KMS-11 (cell line): ENCODE measurements at regions not wholly inside any gene's neighbourhood (a gene's known extent, or its start where the extent isn't known, plus 50 kb on each side); places are given as distances from the start of the nearest gene placed in this dataset.

ENCODE experiments used
- H2AFZ ChIP-seq: fragments of 200-600 bp; sonication (generic); 2 replicates; pipeline ENCODE4 v1.6.1; 2016; ENCODE audit warnings: antibody characterized with exemption, mixed run types, low read depth
- H3K27ac ChIP-seq: fragments of 200-600 bp; sonication (generic); 2 replicates; pipeline ENCODE4 v1.6.1; 2016; ENCODE audit warnings: mild to moderate bottlenecking, mixed run types
- H3K27me3 ChIP-seq: fragments of 200-600 bp; sonication (generic); 2 replicates; pipeline ENCODE4 v1.6.1; 2017; ENCODE audit warnings: mild to moderate bottlenecking, low read depth, mixed run types, moderate library complexity; ENCODE audit not compliant: insufficient read depth
- H3K36me3 ChIP-seq: fragments of 200-600 bp; sonication (generic); 2 replicates; pipeline ENCODE4 v1.6.1; 2017; ENCODE audit warnings: mild to moderate bottlenecking, mixed run types; ENCODE audit not compliant: insufficient read depth
- H3K4me1 ChIP-seq: fragments of 200-600 bp; sonication (generic); 2 replicates; pipeline ENCODE4 v1.6.1; 2016; ENCODE audit warnings: mild to moderate bottlenecking, low read depth, mixed run types; ENCODE audit not compliant: poor library complexity, severe bottlenecking
- H3K4me2 ChIP-seq: fragments of 200-600 bp; sonication (generic); 2 replicates; pipeline ENCODE4 v1.7.0; 2016; ENCODE audit warnings: mild to moderate bottlenecking, mixed run types
- H3K4me3 ChIP-seq: fragments of 200-600 bp; sonication (generic); IDR thresholded peaks from 2 replicates; pipeline ENCODE4 v1.6.1; 2017; ENCODE audit warnings: low read depth, low read length, mixed read lengths; ENCODE audit not compliant: insufficient read depth
- H3K79me2 ChIP-seq: fragments of 200-600 bp; sonication (generic); 2 replicates; pipeline ENCODE4 v1.6.1; 2016; ENCODE audit warnings: low read depth, mixed run types; ENCODE audit not compliant: insufficient read depth
- H3K9ac ChIP-seq: fragments of 200-600 bp; sonication (generic); 2 replicates; pipeline ENCODE4 v1.6.1; 2016; ENCODE audit warnings: mild to moderate bottlenecking, mixed run types
- H4K20me1 ChIP-seq: fragments of 200-600 bp; sonication (generic); 2 replicates; pipeline ENCODE4 v1.6.1; 2016; ENCODE audit warnings: mild to moderate bottlenecking, mixed run types; ENCODE audit not compliant: insufficient read depth
- CTCF ChIP-seq: fragments of 200-600 bp; sonication (generic); conservative IDR thresholded peaks from 2 replicates; pipeline ENCODE4 v1.6.1; 2017; ENCODE audit warnings: low read depth, mild to moderate bottlenecking, antibody characterized with exemption, low read length, moderate library complexity, mixed read lengths

GRCh38 chr9:102124465-102124864 lies 386.0 kb upstream of the GRIN3A start:
- Histone ChIP-seq H4K20me1 (no peaks in the 10 kb centered on the region), H3K79me2 (no peaks in the 10 kb centered on the region), H3K36me3 (no peaks in the 10 kb centered on the region), H3K4me1 (no peaks in the 10 kb centered on the region), H3K27me3 (no peaks in the 10 kb centered on the region), H3K4me3 (no peak overlapping the region), H3K4me2 (no peak overlapping the region), H3K27ac (no peak overlapping the region), H3K9ac (no peak overlapping the region), H2AFZ (no peak overlapping the region)
- no peak for TF ChIP-seq CTCF

- H4K20me1 ChIP-seq = no peaks in the 10 kb centered on the region
- H3K4me2 ChIP-seq = no peak overlapping the region
- H3K36me3 ChIP-seq = no peaks in the 10 kb centered on the region
- no peak overlapping the region for H3K27ac ChIP-seq
- TF ChIP-seq CTCF = no peak
- no peak overlapping the region for H2AFZ ChIP-seq
- H3K4me1 ChIP-seq = no peaks in the 10 kb centered on the region
- H3K27me3 ChIP-seq = no peaks in the 10 kb centered on the region
- H3K4me3 ChIP-seq = no peak overlapping the region
- no peaks in the 10 kb centered on the region for H3K79me2 ChIP-seq
- H3K9ac ChIP-seq = no peak overlapping the region
These were observed 376.1 kb upstream of the GRIN3A start for GRCh38 chr9:102114557-102114956.

GRCh38 chr9:102113191-102113590 lies 374.7 kb upstream of the GRIN3A start:
- no peak for TF ChIP-seq CTCF
- H3K36me3 ChIP-seq = no peaks in the 10 kb centered on the region

GRCh38 chr9:102106439-102106838 lies 368.0 kb upstream of the GRIN3A start:
- TF ChIP-seq CTCF = no peak
- no peaks in the 10 kb centered on the region for H4K20me1 ChIP-seq
- H2AFZ ChIP-seq = no peak overlapping the region
- no peaks in the 10 kb centered on the region for H3K79me2 ChIP-seq
- H3K4me3 ChIP-seq = no peak overlapping the region
- no peaks in the 10 kb centered on the region for H3K4me1 ChIP-seq
- no peaks in the 10 kb centered on the region for H3K36me3 ChIP-seq
- H3K9ac ChIP-seq = no peak overlapping the region
- H3K4me2 ChIP-seq = no peak overlapping the region
- H3K27ac ChIP-seq = no peak overlapping the region
- no peaks in the 10 kb centered on the region; the same call in 1 of the 2 replicates for H3K27me3 ChIP-seq

More at GRCh38 chr9:102113191-102113590, 374.7 kb upstream of the GRIN3A start:
- Histone ChIP-seq H3K27me3 (no peaks in the 10 kb centered on the region), H3K4me3 (no peak overlapping the region), H3K4me2 (no peak overlapping the region), H3K4me1 (no peaks in the 10 kb centered on the region), H3K27ac (no peak overlapping the region), H4K20me1 (no peaks in the 10 kb centered on the region), H3K9ac (no peak overlapping the region), H3K79me2 (no peaks in the 10 kb centered on the region), H2AFZ (no peak overlapping the region)
